ENCODE measurements at regions not wholly inside any gene's neighbourhood (a gene's known extent, or its start where the extent isn't known, plus 50 kb on each side); places are given as distances from the start of the nearest gene placed in this dataset.

DNA sequence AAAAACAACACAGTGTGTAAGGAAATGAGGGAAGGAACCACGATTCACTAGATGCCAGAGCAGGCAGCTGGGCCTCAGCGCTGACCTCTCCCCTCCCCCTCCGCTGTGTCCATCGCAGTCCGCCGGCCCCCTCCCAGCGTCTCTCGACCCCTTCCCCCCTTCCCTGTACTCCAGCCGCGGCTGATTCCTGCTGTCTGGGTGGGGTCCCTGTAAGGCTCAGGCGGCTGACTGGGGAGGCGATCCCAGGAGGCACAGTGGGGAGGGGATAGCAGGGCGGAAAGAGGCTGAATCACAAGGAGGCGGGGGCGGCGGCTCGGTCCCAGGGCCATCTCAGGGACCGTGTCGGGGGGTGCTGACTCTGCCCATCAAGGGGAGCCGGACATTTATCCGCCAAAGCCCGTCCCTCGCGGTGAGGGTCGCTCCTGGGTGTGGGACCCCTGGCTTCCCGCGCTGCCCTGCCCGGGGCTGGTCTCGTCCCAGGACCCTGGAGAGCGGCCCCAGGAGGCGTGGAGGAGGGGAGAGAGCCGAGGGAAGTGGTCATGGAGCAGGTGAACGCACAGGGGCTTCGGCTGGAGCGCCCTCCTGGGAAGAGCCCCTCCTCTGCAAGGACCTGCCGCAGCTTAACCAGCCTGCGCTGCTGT, 241.9 kb downstream of the PTPRU start:
- no peaks in the 10 kb centered on the region for H3K9me1 ChIP-seq (ENCODE audit: control insufficient read depth, extremely low read depth, insufficient read depth, low read length)
- no peak overlapping the region for H3K4me3 ChIP-seq (ENCODE audit: control insufficient read depth in 2 of 3, extremely low read depth in 1 of 3, insufficient read depth in 2 of 3, low read depth in 1 of 3, low read length in 3 of 3)
- no peaks in the 10 kb centered on the region for H3K36me3 ChIP-seq (ENCODE audit: control insufficient read depth in 2 of 2, extremely low read depth in 1 of 2, insufficient read depth in 2 of 2, low read length in 2 of 2)
- H3K9me3 ChIP-seq (ENCODE audit: control insufficient read depth, low read depth, low read length) = no peaks in the 10 kb centered on the region
- no peak overlapping the region for H3K27ac ChIP-seq (ENCODE audit: control insufficient read depth, insufficient read depth, low read length)
- H3K9ac ChIP-seq (ENCODE audit: control insufficient read depth, extremely low read depth, insufficient read depth, low read length) = no peak overlapping the region
- no peaks in the 10 kb centered on the region for H3K4me1 ChIP-seq (ENCODE audit: control insufficient read depth, extremely low read depth, insufficient read depth, low read length)
- TF ChIP-seq, protein P1, sequence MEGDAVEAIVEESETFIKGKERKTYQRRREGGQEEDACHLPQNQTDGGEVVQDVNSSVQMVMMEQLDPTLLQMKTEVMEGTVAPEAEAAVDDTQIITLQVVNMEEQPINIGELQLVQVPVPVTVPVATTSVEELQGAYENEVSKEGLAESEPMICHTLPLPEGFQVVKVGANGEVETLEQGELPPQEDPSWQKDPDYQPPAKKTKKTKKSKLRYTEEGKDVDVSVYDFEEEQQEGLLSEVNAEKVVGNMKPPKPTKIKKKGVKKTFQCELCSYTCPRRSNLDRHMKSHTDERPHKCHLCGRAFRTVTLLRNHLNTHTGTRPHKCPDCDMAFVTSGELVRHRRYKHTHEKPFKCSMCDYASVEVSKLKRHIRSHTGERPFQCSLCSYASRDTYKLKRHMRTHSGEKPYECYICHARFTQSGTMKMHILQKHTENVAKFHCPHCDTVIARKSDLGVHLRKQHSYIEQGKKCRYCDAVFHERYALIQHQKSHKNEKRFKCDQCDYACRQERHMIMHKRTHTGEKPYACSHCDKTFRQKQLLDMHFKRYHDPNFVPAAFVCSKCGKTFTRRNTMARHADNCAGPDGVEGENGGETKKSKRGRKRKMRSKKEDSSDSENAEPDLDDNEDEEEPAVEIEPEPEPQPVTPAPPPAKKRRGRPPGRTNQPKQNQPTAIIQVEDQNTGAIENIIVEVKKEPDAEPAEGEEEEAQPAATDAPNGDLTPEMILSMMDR (optimal IDR thresholded peaks at IDR 0.05 in 1 of 3, IDR thresholded peaks at IDR 0.05 in 1 of 3, conservative IDR thresholded peaks at IDR 0.05 in 1 of 3; ENCODE audit: extremely low read depth in 1 of 3, insufficient read depth in 2 of 3, low read length in 3 of 3) = no peak
- no peak for TF ChIP-seq EZH2 (IDR thresholded peaks at IDR 0.05; ENCODE audit: low read length)
- no peak for DNase-seq (ENCODE audit: low read depth, low spot score)
- no peak overlapping the region for H3K4me2 ChIP-seq (ENCODE audit: control insufficient read depth, extremely low read depth, insufficient read depth, low read depth, low read length)
- no peak overlapping the region for H2AFZ ChIP-seq (ENCODE audit: control insufficient read depth, low read length)
- peaks cover 45% of the 10 kb centered on the region for H3K27me3 ChIP-seq (ENCODE audit: control insufficient read depth, extremely low read depth, insufficient read depth, low read length)
- H4K20me1 ChIP-seq (ENCODE audit: control insufficient read depth, extremely low read depth, insufficient read depth, low read length) = no peaks in the 10 kb centered on the region
- no peaks in the 10 kb centered on the region for H3K79me2 ChIP-seq (ENCODE audit: control insufficient read depth, insufficient read depth, low read length)
- dilution Hi-C loops (cut with MboI; ENCODE audit: extremely low pct_ligation_motif_present, low sequenced_read_pairs) = no loop called here
- FAIRE-seq = no peak

DNA sequence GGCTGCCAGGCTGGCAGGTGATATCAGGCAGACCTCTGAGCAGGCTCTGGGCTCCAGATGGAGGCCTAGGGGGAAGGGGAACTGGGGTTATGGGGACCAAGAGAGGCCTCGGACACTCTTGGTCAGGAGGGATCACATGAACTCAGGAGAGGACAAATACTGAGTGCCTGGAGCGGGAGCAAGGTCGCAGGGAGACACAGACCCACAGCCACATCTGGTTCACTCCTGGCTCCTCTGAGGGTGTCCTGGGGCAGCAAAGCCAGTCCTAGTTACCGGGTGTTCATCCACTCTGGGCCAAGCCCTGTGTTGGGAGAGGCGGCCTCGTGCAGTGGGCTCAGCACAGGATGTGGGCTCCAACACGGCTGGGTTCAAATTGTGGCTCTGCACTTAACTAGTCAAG, 239.0 kb downstream of the PTPRU start:
- H3K9me3 ChIP-seq (ENCODE audit: control insufficient read depth, low read depth, low read length) = no peaks in the 10 kb centered on the region
- H3K79me2 ChIP-seq (ENCODE audit: control insufficient read depth, insufficient read depth, low read length) = no peaks in the 10 kb centered on the region
- peaks cover 41% of the 10 kb centered on the region for H3K27me3 ChIP-seq (ENCODE audit: control insufficient read depth, extremely low read depth, insufficient read depth, low read length)
- no peak overlapping the region for H3K9ac ChIP-seq (ENCODE audit: control insufficient read depth, extremely low read depth, insufficient read depth, low read length)
- TF ChIP-seq EZH2 (IDR thresholded peaks at IDR 0.05; ENCODE audit: low read length) = no peak
- TF ChIP-seq, protein P1 (optimal IDR thresholded peaks at IDR 0.05 in 1 of 3, IDR thresholded peaks at IDR 0.05 in 1 of 3, conservative IDR thresholded peaks at IDR 0.05 in 1 of 3; ENCODE audit: extremely low read depth in 1 of 3, insufficient read depth in 2 of 3, low read length in 3 of 3) = no peak
- no peak overlapping the region for H2AFZ ChIP-seq (ENCODE audit: control insufficient read depth, low read length)
- no peak overlapping the region for H3K4me3 ChIP-seq (ENCODE audit: control insufficient read depth in 2 of 3, extremely low read depth in 1 of 3, insufficient read depth in 2 of 3, low read depth in 1 of 3, low read length in 3 of 3)
- dilution Hi-C loops (cut with MboI; ENCODE audit: extremely low pct_ligation_motif_present, low sequenced_read_pairs) = no loop called here
- FAIRE-seq (no peak), DNase-seq (ENCODE audit: low read depth, low spot score) (no peak)
- no peak overlapping the region for H3K4me2 ChIP-seq (ENCODE audit: control insufficient read depth, extremely low read depth, insufficient read depth, low read depth, low read length)
- no peak overlapping the region for H3K27ac ChIP-seq (ENCODE audit: control insufficient read depth, insufficient read depth, low read length)
- H3K36me3 ChIP-seq (ENCODE audit: control insufficient read depth in 2 of 2, extremely low read depth in 1 of 2, insufficient read depth in 2 of 2, low read length in 2 of 2) = no peaks in the 10 kb centered on the region
- no peaks in the 10 kb centered on the region for H4K20me1 ChIP-seq (ENCODE audit: control insufficient read depth, extremely low read depth, insufficient read depth, low read length)
- no peaks in the 10 kb centered on the region for H3K4me1 ChIP-seq (ENCODE audit: control insufficient read depth, extremely low read depth, insufficient read depth, low read length)
- no peaks in the 10 kb centered on the region for H3K9me1 ChIP-seq (ENCODE audit: control insufficient read depth, extremely low read depth, insufficient read depth, low read length)

All from keratinocyte (primary cell).